Gastroesophageal sphincter (tissue), 4 donors: ENCODE measurements at regions not wholly inside any gene's neighbourhood (a gene's known extent, or its start where the extent isn't known, plus 50 kb on each side); places are given as distances from the start of the nearest gene placed in this dataset.
"Not testable (repeated sequence)": the region's sequence is repeated elsewhere in the genome, so short reads cannot be mapped to it uniquely, and the experiment has no call there.

Experiments used
- ATAC-seq: fragments of 150-250 bp; one replicate; pipeline ENCODE4 v1.9.1; 2016; ENCODE audit warnings: mild to moderate bottlenecking, moderate library complexity
- H3K27ac ChIP-seq, 4 donors: fragments of 200-600 bp; sonication (generic) in 3 of 4; 1 replicate in 3 of 4; 2 replicates in 1 of 4; pipeline ENCODE4 v1.5.1; 2016 to 2019
- H3K27me3 ChIP-seq: fragments of 200-600 bp; sonication (generic); one replicate; pipeline ENCODE4 v1.5.1; 2019
- H3K36me3 ChIP-seq, 2 donors: fragments of 200-600 bp; sonication (generic); one replicate each; pipeline ENCODE4 v1.5.1; 2019; ENCODE audit warnings: control low read depth in 1 of 2
- H3K4me1 ChIP-seq, 3 donors: fragments of 200-600 bp; sonication (generic); 1 replicate in 2 of 3; 2 replicates in 1 of 3; pipeline ENCODE4 v1.5.1; 2016 to 2019; ENCODE audit warnings: control low read depth in 2 of 3
- H3K4me3 ChIP-seq, 2 donors: fragments of 200-600 bp; sonication (generic); one replicate each; pipeline ENCODE4 v1.5.1; 2019; ENCODE audit warnings: mild to moderate bottlenecking in 1 of 2, moderate library complexity in 1 of 2
- H3K9me3 ChIP-seq, 3 donors: fragments of 200-600 bp; sonication (generic); one replicate each; pipeline ENCODE4 v1.5.1; 2017 to 2019; ENCODE audit warnings: control low read depth in 2 of 3
- CTCF ChIP-seq, 4 experiments: fragments of 200-600 bp in 2 of 4; fragments of 450-650 bp in 2 of 4; sonication (generic) in 1 of 4; IDR thresholded peaks; one replicate each; pipeline ENCODE4 v1.5.1; 2017 to 2019; ENCODE audit warnings: antibody characterized with exemption in 4 of 4, mild to moderate bottlenecking in 2 of 4, moderate library complexity in 2 of 4
- EP300 ChIP-seq: sonication (generic); formaldehyde crosslinking; IDR thresholded peaks from one replicate; pipeline ENCODE4 v1.6.1; 2017; ENCODE audit warnings: antibody characterized with exemption, mild to moderate bottlenecking
- POLR2A ChIP-seq, 2 donors: fragments of 450-650 bp; IDR thresholded peaks; one replicate each; pipeline ENCODE4 v1.6.1; 2017; ENCODE audit warnings: antibody characterized with exemption in 2 of 2, mild to moderate bottlenecking in 2 of 2, moderate library complexity in 1 of 2
- POLR2AphosphoS5 ChIP-seq: sonication (generic); formaldehyde crosslinking; IDR thresholded peaks from one replicate; pipeline ENCODE4 v1.6.1; 2017; ENCODE audit warnings: antibody characterized with exemption
- WGBS, 2 donors: methylation state at CpG; one replicate each; pipeline ENCODE4 v1.1.5; 2018; ENCODE audit warnings: low coverage in 1 of 2; 5-methylcytosine and 5-hydroxymethylcytosine counted together

GRCh38 chrX:65903750-65904149 is 136.1 kb downstream of the VSIG4 start:
- WGBS, 2 donors: 78% methylated on average over 1 of the region's 1 CpG; no CpG with 5 or more reads in 1 of the 2 donors

GRCh38 chrX:65902011-65902410 is 137.9 kb downstream of the VSIG4 start:
- no peak for TF ChIP-seq POLR2A (IDR thresholded peaks at IDR 0.05)
- TF ChIP-seq POLR2AphosphoS5: no peak
- TF ChIP-seq EP300: no peak
- TF ChIP-seq CTCF (IDR thresholded peaks at IDR 0.05): no peak
- H3K27ac ChIP-seq: no peak overlapping the region
- no peaks in the 10 kb centered on the region for H3K36me3 ChIP-seq
- no peak for ATAC-seq
- no peaks in the 10 kb centered on the region for H3K4me1 ChIP-seq
- H3K9me3 ChIP-seq: no peaks in the 10 kb centered on the region
- no peaks in the 10 kb centered on the region for H3K27me3 ChIP-seq
- WGBS, 2 donors: 56 to 57% methylated on average over 3 of the region's 3 CpGs
- H3K4me3 ChIP-seq: no peak overlapping the region

More at GRCh38 chrX:65903750-65904149, 136.1 kb downstream of the VSIG4 start:
- no peak overlapping the region for H3K27ac ChIP-seq
- H3K4me1 ChIP-seq: no peaks in the 10 kb centered on the region
- H3K4me3 ChIP-seq: no peak overlapping the region
- TF ChIP-seq POLR2A (IDR thresholded peaks at IDR 0.05) (no peak), CTCF (IDR thresholded peaks at IDR 0.05) (no peak), EP300 (no peak), POLR2AphosphoS5 (no peak)
- H3K9me3 ChIP-seq: no peaks in the 10 kb centered on the region
- no peaks in the 10 kb centered on the region for H3K27me3 ChIP-seq
- H3K36me3 ChIP-seq: no peaks in the 10 kb centered on the region
- ATAC-seq: no peak

GRCh38 chrX:65900850-65901844 is 138.7 kb downstream of the VSIG4 start:
- Histone ChIP-seq H3K4me3 (no peak overlapping the region), H3K9me3 (no peaks in the 10 kb centered on the region), H3K27me3 (no peaks in the 10 kb centered on the region), H3K27ac (no peak overlapping the region), H3K36me3 (no peaks in the 10 kb centered on the region), H3K4me1 (no peaks in the 10 kb centered on the region)
- ATAC-seq: no peak
- TF ChIP-seq EP300: no peak
- TF ChIP-seq POLR2A (IDR thresholded peaks at IDR 0.05): no peak
- TF ChIP-seq CTCF (IDR thresholded peaks at IDR 0.05): no peak
- no peak for TF ChIP-seq POLR2AphosphoS5
- 83 to 84% methylated on average over 1 to 3 of the region's 3 CpGs for WGBS, 2 donors

- no peak for ATAC-seq
Measured at GRCh38 chrX:65894133-65894532, 145.7 kb downstream of the VSIG4 start.

GRCh38 chrX:65891817-65892216 is 148.1 kb downstream of the VSIG4 start:
- not testable (repeated sequence) for H3K4me1 ChIP-seq, H3K27ac ChIP-seq, H3K36me3 ChIP-seq, H3K27me3 ChIP-seq, H3K4me3 ChIP-seq, ATAC-seq, H3K9me3 ChIP-seq
- 38 to 49% methylated on average over 2 of the region's 2 CpGs for WGBS, 2 donors

More at GRCh38 chrX:65894133-65894532, 145.7 kb downstream of the VSIG4 start:
- TF ChIP-seq POLR2AphosphoS5: no peak
- no peak for TF ChIP-seq EP300
- TF ChIP-seq CTCF (IDR thresholded peaks at IDR 0.05): no peak
- TF ChIP-seq POLR2A (IDR thresholded peaks at IDR 0.05): no peak
- H3K27ac ChIP-seq: no peak overlapping the region
- no peaks in the 10 kb centered on the region for H3K9me3 ChIP-seq
- no peaks in the 10 kb centered on the region for H3K27me3 ChIP-seq
- WGBS, 2 donors: 80% methylated on average over 1 of the region's 8 CpGs; no CpG with 5 or more reads in 1 of the 2 donors
- H3K4me3 ChIP-seq: no peak overlapping the region
- H3K4me1 ChIP-seq: no peaks in the 10 kb centered on the region
- no peaks in the 10 kb centered on the region for H3K36me3 ChIP-seq

- H3K4me3 ChIP-seq, ATAC-seq, H3K4me1 ChIP-seq, H3K36me3 ChIP-seq, H3K9me3 ChIP-seq, H3K27ac ChIP-seq, H3K27me3 ChIP-seq: not testable (repeated sequence)
- 0% methylated on average over 1 of the region's 1 CpG; no CpG with 5 or more reads in 1 of the 2 donors for WGBS, 2 donors
Measured at GRCh38 chrX:65888150-65888549, 151.7 kb downstream of the VSIG4 start.
